ENCODE measurements at regions not wholly inside any gene's neighbourhood (a gene's known extent, or its start where the extent isn't known, plus 50 kb on each side); places are given as distances from the start of the nearest gene placed in this dataset.

DNA sequence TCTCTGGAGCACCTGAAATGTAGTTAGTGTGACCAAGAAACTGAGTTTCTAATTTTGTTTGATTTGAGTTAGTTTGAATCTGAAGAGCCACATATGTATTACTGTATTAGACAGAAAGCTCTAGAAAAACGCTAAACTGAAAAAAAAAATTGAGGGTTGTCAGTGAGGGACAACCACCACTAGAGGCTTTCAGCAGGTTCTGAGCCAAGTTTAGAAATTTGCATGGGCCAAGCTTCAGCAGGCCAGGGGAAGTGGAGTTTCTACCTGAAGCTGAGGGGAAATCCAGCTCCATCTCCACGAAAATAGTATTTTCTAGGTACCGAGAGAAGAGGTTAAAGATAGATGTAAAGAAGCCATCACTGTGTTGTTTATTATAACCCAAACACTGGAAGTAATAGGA is 77.9 kb upstream of the PLXNA4 start:
- Histone ChIP-seq H3K4me3 (no peak overlapping the region), H3K9me3 (no peaks in the 10 kb centered on the region), H3K4me1 (replicated peaks) (no peaks in the 10 kb centered on the region), H3K36me3 (no peaks in the 10 kb centered on the region), H3K27ac (no peak overlapping the region), H3K27me3 (replicated peaks; ENCODE audit: insufficient read depth) (no peaks in the 10 kb centered on the region)
- intact Hi-C loops (cut with DNase I), result no loop called here
- 59% methylated on average over 3 of the region's 3 CpGs for WGBS
- no peak for DNase-seq (ENCODE audit: low spot score)
- no peak for TF ChIP-seq POLR2A (IDR thresholded peaks at IDR 0.05)
- TF ChIP-seq, protein P1, sequence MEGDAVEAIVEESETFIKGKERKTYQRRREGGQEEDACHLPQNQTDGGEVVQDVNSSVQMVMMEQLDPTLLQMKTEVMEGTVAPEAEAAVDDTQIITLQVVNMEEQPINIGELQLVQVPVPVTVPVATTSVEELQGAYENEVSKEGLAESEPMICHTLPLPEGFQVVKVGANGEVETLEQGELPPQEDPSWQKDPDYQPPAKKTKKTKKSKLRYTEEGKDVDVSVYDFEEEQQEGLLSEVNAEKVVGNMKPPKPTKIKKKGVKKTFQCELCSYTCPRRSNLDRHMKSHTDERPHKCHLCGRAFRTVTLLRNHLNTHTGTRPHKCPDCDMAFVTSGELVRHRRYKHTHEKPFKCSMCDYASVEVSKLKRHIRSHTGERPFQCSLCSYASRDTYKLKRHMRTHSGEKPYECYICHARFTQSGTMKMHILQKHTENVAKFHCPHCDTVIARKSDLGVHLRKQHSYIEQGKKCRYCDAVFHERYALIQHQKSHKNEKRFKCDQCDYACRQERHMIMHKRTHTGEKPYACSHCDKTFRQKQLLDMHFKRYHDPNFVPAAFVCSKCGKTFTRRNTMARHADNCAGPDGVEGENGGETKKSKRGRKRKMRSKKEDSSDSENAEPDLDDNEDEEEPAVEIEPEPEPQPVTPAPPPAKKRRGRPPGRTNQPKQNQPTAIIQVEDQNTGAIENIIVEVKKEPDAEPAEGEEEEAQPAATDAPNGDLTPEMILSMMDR (IDR thresholded peaks at IDR 0.05), result no peak
- no peak for TF ChIP-seq POLR2AphosphoS5 (IDR thresholded peaks at IDR 0.05)

DNA sequence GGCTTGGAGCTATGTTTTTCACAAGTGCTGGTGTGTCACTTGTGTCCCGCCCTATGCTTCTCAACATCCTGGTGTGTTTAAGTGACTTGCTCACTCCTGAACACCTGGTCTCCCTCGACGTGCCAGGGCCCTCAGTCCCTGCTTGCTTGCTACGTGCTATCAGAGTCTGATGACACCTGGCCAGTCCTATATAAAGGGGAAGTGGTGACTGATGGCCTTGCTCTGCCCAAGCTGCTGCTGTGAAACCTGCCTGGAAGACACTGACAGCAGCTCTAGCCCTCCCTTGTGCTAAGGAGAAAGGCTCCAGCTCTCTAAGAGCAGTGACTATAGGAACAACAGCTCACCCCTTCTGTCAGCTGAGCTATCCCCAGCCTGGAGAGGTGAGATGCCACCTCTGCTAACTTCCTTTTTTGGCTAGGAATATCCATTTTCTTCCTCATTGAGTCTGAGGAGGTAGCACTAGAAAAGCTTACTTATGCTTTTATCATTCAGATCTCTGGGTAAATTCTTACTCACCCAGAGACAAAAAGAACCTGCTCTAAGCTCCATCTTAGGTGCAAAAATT is 77.2 kb upstream of the PLXNA4 start:
- Histone ChIP-seq H3K27me3 (replicated peaks; ENCODE audit: insufficient read depth) (no peaks in the 10 kb centered on the region), H3K9me3 (no peaks in the 10 kb centered on the region), H3K4me3 (no peak overlapping the region), H3K4me1 (replicated peaks) (no peaks in the 10 kb centered on the region), H3K27ac (no peak overlapping the region), H3K36me3 (no peaks in the 10 kb centered on the region)
- intact Hi-C loops (cut with DNase I), result no loop called here
- 85% methylated on average over 4 of the region's 4 CpGs for WGBS
- TF ChIP-seq POLR2AphosphoS5 (IDR thresholded peaks at IDR 0.05) (no peak), POLR2A (IDR thresholded peaks at IDR 0.05) (no peak)
- TF ChIP-seq, protein P1 (IDR thresholded peaks at IDR 0.05), result no peak
- DNase-seq (ENCODE audit: low spot score), result no peak

DNA sequence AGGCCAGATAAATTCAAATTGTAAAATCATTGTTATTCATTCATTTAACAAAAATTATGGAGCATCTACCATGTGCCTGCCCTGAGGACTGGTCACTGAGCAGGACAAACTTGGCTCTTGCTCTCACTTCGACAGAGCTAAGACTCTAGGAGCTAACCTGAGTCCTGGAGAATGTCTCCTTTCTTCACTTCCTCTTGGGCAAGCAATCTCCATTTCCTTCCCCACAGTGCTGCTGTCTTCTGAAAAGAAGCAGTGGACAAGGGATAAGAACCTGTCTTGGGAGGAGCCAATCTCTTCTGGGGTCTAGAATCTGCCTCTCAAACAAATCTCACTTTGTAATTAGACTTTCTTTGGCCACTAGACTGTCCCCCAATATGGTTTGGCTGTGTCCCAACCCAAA is 76.2 kb upstream of the PLXNA4 start:
- TF ChIP-seq POLR2AphosphoS5 (IDR thresholded peaks at IDR 0.05), result no peak
- TF ChIP-seq, protein P1 (IDR thresholded peaks at IDR 0.05), result no peak
- TF ChIP-seq POLR2A (IDR thresholded peaks at IDR 0.05), result no peak
- Histone ChIP-seq H3K4me1 (replicated peaks) (no peaks in the 10 kb centered on the region), H3K9me3 (no peaks in the 10 kb centered on the region), H3K4me3 (no peak overlapping the region), H3K36me3 (no peaks in the 10 kb centered on the region), H3K27me3 (replicated peaks; ENCODE audit: insufficient read depth) (no peaks in the 10 kb centered on the region), H3K27ac (no peak overlapping the region)
- intact Hi-C loops (cut with DNase I), result no loop called here
- no peak for DNase-seq (ENCODE audit: low spot score)
- 81% methylated on average over 1 of the region's 1 CpG for WGBS

DNA sequence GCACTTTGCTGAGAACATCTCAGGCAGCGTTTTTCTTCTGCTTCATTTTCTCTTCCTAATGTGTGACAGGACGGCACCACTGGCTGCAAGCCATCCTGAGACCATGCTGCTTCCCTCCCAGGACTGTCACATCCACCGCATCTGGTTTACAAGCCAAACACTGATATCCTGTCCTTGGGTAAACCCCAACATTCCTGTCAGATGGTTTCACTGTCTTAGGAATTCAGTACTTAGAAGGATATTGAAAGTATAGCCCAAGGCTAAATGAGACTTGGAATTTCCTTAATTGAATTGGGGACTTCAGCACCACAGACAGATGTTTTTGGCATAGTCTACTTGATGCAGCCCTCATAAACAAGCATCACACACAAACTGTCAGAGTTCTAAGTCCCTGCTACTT is 74.2 kb upstream of the PLXNA4 start:
- no peaks in the 10 kb centered on the region for H3K9me3 ChIP-seq
- TF ChIP-seq, protein P1 (IDR thresholded peaks at IDR 0.05), result no peak
- TF ChIP-seq POLR2AphosphoS5 (IDR thresholded peaks at IDR 0.05) (no peak), POLR2A (IDR thresholded peaks at IDR 0.05) (no peak)
- intact Hi-C loops (cut with DNase I), result no loop called here
- no peak for DNase-seq (ENCODE audit: low spot score)
- H3K36me3 ChIP-seq, result no peaks in the 10 kb centered on the region
- H3K27me3 ChIP-seq (replicated peaks; ENCODE audit: insufficient read depth), result no peaks in the 10 kb centered on the region
- H3K4me3 ChIP-seq, result no peak overlapping the region
- H3K27ac ChIP-seq, result no peak overlapping the region
- WGBS, result 20% methylated on average over 3 of the region's 3 CpGs
- no peaks in the 10 kb centered on the region for H3K4me1 ChIP-seq (replicated peaks)

DNA sequence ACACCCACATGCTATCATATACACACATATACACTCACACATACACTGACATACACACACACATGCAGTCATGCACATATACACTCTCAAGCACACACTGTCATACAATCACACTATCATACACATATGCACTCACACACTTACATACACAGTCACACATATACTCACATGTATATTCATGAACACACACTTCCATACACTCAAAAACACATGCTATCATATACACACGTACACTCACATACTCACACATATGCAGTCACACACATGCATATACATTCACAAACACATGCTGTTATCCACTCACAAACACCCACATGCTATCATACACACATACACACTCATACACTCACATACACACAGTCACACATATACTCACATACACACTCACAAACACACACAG is 71.0 kb upstream of the PLXNA4 start:
- intact Hi-C loops (cut with DNase I), result no loop called here
- 97% methylated on average over 1 of the region's 1 CpG for WGBS

More for the DNA sequence above, 71.0 kb upstream of the PLXNA4 start:
- Histone ChIP-seq H3K9me3 (no peaks in the 10 kb centered on the region), H3K36me3 (no peaks in the 10 kb centered on the region), H3K27me3 (replicated peaks; ENCODE audit: insufficient read depth) (no peaks in the 10 kb centered on the region), H3K4me1 (replicated peaks) (no peaks in the 10 kb centered on the region), H3K4me3 (no peak overlapping the region), H3K27ac (no peak overlapping the region)
- TF ChIP-seq POLR2AphosphoS5 (IDR thresholded peaks at IDR 0.05) (no peak), POLR2A (IDR thresholded peaks at IDR 0.05) (no peak)
- TF ChIP-seq, protein P1 (IDR thresholded peaks at IDR 0.05), result no peak
- no peak for DNase-seq (ENCODE audit: low spot score)

Data from prostate gland (tissue), 2 donors.